ENCODE measurements at regions not wholly inside any gene's neighbourhood (a gene's known extent, or its start where the extent isn't known, plus 50 kb on each side); places are given as distances from the start of the nearest gene placed in this dataset.
"Not testable (repeated sequence)": the region's sequence is repeated elsewhere in the genome, so short reads cannot be mapped to it uniquely, and the experiment has no call there.

DNA sequence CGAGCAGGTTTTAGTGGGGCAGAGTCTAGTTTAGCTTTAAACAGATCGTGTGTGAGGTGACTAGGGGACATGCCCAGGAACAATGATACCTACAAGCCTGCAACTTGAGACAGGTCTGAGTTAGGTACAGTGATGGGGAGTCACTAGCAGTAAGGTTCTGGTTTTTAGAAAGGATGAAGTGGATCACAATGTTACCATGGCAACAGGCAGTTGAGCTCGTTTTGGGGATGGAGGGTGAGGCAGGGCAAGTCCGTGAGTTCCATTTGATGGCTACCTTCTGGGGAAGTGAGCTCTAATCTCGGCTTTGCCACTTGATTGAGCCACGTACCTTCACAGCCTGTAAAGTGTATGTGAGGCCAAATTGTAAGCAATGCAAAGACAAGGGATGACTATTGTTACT, 76.0 kb upstream of the GTF3A start:
- POLR2A ChIA-PET: no interaction called here

DNA sequence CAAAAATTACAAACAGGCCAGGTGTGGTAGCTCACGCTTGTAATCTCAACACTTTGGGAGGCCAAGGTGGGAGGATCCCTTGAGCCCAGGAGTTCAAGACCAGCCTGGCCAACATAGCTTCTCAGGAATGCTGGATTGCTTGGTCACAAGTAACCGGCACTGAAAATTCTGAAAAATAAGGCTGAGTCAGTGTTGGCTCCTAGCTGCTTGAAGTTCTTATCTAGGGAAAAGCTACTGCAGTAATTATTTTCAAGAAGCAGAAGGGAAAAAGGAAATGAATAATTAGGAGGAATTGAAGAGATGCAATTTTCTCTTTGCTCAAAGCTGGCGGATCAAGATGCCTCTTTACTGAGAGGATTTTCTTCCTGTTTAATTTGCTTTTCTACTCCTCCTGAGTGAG, 75.0 kb upstream of the GTF3A start:
- peaks cover 21% of the 10 kb centered on the region for H3K9me3 Mint-ChIP-seq (ENCODE audit: unreplicated experiment)
- TF ChIP-seq, protein P1, sequence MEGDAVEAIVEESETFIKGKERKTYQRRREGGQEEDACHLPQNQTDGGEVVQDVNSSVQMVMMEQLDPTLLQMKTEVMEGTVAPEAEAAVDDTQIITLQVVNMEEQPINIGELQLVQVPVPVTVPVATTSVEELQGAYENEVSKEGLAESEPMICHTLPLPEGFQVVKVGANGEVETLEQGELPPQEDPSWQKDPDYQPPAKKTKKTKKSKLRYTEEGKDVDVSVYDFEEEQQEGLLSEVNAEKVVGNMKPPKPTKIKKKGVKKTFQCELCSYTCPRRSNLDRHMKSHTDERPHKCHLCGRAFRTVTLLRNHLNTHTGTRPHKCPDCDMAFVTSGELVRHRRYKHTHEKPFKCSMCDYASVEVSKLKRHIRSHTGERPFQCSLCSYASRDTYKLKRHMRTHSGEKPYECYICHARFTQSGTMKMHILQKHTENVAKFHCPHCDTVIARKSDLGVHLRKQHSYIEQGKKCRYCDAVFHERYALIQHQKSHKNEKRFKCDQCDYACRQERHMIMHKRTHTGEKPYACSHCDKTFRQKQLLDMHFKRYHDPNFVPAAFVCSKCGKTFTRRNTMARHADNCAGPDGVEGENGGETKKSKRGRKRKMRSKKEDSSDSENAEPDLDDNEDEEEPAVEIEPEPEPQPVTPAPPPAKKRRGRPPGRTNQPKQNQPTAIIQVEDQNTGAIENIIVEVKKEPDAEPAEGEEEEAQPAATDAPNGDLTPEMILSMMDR (IDR thresholded peaks at IDR 0.05; ENCODE audit: insufficient read depth in 1 of 2, low read depth in 1 of 2, low read length in 1 of 2, severe bottlenecking in 1 of 2, unreplicated experiment in 1 of 2): no peak
- no peaks in the 10 kb centered on the region for H3K36me3 ChIP-seq (ENCODE audit: control insufficient read depth, insufficient read depth, low read length)
- H3K27me3 ChIP-seq (replicated peaks; ENCODE audit: control insufficient read depth, insufficient read depth, low read length): no peaks in the 10 kb centered on the region
- H3K27ac Mint-ChIP-seq (ENCODE audit: unreplicated experiment): no peak overlapping the region
- peaks cover 3% of the 10 kb centered on the region for H3K27me3 Mint-ChIP-seq (ENCODE audit: insufficient read depth, unreplicated experiment)
- H3K4me3 Mint-ChIP-seq (ENCODE audit: unreplicated experiment): no peak overlapping the region
- H3K36me3 Mint-ChIP-seq (ENCODE audit: insufficient read depth, unreplicated experiment): no peaks in the 10 kb centered on the region
- intact Hi-C loops (cut with micrococcal nuclease; ENCODE audit: unreplicated experiment): no loop called here
- DNase-seq: no peak
- H3K9me3 ChIP-seq: no peaks in the 10 kb centered on the region
- H3K4me1 Mint-ChIP-seq (ENCODE audit: low read depth, unreplicated experiment): peaks cover 6% of the 10 kb centered on the region
- no peak overlapping the region for H3K4me3 ChIP-seq (ENCODE audit: low read depth, low read length)
- ChIA-PET CTCF (interaction anchor here (1.4 to 1.5 kb wide), 2 partner anchors 13 to 402 kb away, joined by 3 read pairs; no protein-coding TSS in a partner anchor), POLR2A (no interaction called here)
- peaks cover 16% of the 10 kb centered on the region for H3K4me1 ChIP-seq
- BruUV-seq (replicated peaks): no TSS peak

More for the DNA sequence above, 76.0 kb upstream of the GTF3A start:
- no peak overlapping the region for H3K27ac Mint-ChIP-seq (ENCODE audit: unreplicated experiment)
- Histone ChIP-seq H3K4me3 (ENCODE audit: low read depth, low read length) (no peak overlapping the region), H3K9me3 (no peaks in the 10 kb centered on the region), H3K36me3 (ENCODE audit: control insufficient read depth, insufficient read depth, low read length) (no peaks in the 10 kb centered on the region), H3K4me1 (peaks cover 13% of the 10 kb centered on the region), H3K27me3 (replicated peaks; ENCODE audit: control insufficient read depth, insufficient read depth, low read length) (no peaks in the 10 kb centered on the region; the same call in 1 of the 2 replicates)
- no peaks in the 10 kb centered on the region for H3K36me3 Mint-ChIP-seq (ENCODE audit: insufficient read depth, unreplicated experiment)
- H3K4me1 Mint-ChIP-seq (ENCODE audit: low read depth, unreplicated experiment): peaks cover 6% of the 10 kb centered on the region
- intact Hi-C loops (cut with micrococcal nuclease; ENCODE audit: unreplicated experiment): no loop called here
- H3K4me3 Mint-ChIP-seq (ENCODE audit: unreplicated experiment): no peak overlapping the region
- CTCF ChIA-PET: interaction anchor here (0.8 to 1.4 kb wide), 3 partner anchors 14 to 401 kb away, joined by 3 read pairs; no protein-coding TSS in a partner anchor
- TF ChIP-seq, protein P1 (IDR thresholded peaks at IDR 0.05; ENCODE audit: insufficient read depth in 1 of 2, low read depth in 1 of 2, low read length in 1 of 2, severe bottlenecking in 1 of 2, unreplicated experiment in 1 of 2): no peak
- no peak for DNase-seq
- peaks cover 21% of the 10 kb centered on the region for H3K9me3 Mint-ChIP-seq (ENCODE audit: unreplicated experiment)
- no TSS peak for BruUV-seq (replicated peaks)
- H3K27me3 Mint-ChIP-seq (ENCODE audit: insufficient read depth, unreplicated experiment): peaks cover 3% of the 10 kb centered on the region

DNA sequence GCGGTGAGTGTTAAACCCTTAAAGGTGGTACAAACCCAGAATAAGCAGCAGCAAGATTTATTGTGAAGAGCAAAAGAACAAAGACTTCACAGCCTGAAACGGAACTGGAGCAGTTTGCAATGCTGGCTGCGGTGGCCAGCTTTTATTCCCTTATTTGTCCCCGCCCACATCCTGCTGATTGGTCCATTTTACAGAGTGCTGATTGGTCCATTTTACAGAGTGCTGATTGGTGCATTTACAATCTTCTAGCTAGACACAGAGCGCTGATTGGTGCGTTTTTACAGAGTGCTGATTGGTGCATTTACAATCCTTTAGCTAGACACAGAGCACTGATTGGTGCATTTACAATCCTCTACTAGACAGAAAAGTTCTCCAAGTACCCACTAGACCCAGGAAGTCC, 73.6 kb upstream of the GTF3A start:
- CTCF ChIA-PET: interaction anchor here (0.7 to 1.4 kb wide), 3 partner anchors 11 to 476 kb away, joined by 3 read pairs; no protein-coding TSS in a partner anchor
- POLR2A ChIA-PET: not testable (repeated sequence)
- H3K9me3 Mint-ChIP-seq (ENCODE audit: unreplicated experiment): peaks cover 21% of the 10 kb centered on the region

More for the DNA sequence above, 73.6 kb upstream of the GTF3A start:
- not testable (repeated sequence) for H3K36me3 Mint-ChIP-seq (ENCODE audit: insufficient read depth, unreplicated experiment); H3K9me3 ChIP-seq; H3K4me1 Mint-ChIP-seq (ENCODE audit: low read depth, unreplicated experiment); BruUV-seq (replicated peaks); H3K27me3 Mint-ChIP-seq (ENCODE audit: insufficient read depth, unreplicated experiment); DNase-seq; H3K4me3 Mint-ChIP-seq (ENCODE audit: unreplicated experiment); H3K36me3 ChIP-seq (ENCODE audit: control insufficient read depth, insufficient read depth, low read length); H3K4me3 ChIP-seq (ENCODE audit: low read depth, low read length); H3K27me3 ChIP-seq (replicated peaks; ENCODE audit: control insufficient read depth, insufficient read depth, low read length); H3K27ac Mint-ChIP-seq (ENCODE audit: unreplicated experiment)
- peaks cover 16% of the 10 kb centered on the region for H3K4me1 ChIP-seq
- intact Hi-C loops (cut with micrococcal nuclease; ENCODE audit: unreplicated experiment): loop anchor here (10.0 kb wide), 1 partner anchor 146 kb away; no protein-coding TSS in a partner anchor
